GM23338 (cell line): ENCODE measurements at regions not wholly inside any gene's neighbourhood (a gene's known extent, or its start where the extent isn't known, plus 50 kb on each side); places are given as distances from the start of the nearest gene placed in this dataset.

ENCODE experiments used
- ATAC-seq: fragments of 200-7000 bp; cut with Tn5 transposase; 3 replicates; pipeline ENCODE4 v1.9.1; 2020
- DNase-seq: peaks from one replicate; pipeline ENCODE4 v3.0.0-alpha.2; 2015; ENCODE audit warnings: low spot score
- H2AFZ ChIP-seq: fragments of 200-600 bp; sonication (generic); 2 replicates; pipeline ENCODE4 v1.8.0; 2016; ENCODE audit warnings: antibody characterized with exemption, mild to moderate bottlenecking, moderate library complexity
- H3F3A ChIP-seq: fragments of 200-600 bp; sonication (generic); replicated peaks from 2 replicates; pipeline ENCODE4 v1.8.0; 2017; ENCODE audit warnings: antibody characterized with exemption, mixed run types, low read depth
- H3K27ac ChIP-seq: fragments of 200-600 bp; sonication (generic); 2 replicates; pipeline ENCODE4 v1.6.1; 2016; ENCODE audit warnings: low read depth
- H3K27me3 ChIP-seq: fragments of 200-600 bp; sonication (generic); 2 replicates; pipeline ENCODE4 v1.8.0; 2016; ENCODE audit warnings: mild to moderate bottlenecking, mixed run types, moderate library complexity; ENCODE audit not compliant: insufficient read depth
- H3K36me3 ChIP-seq: fragments of 200-600 bp; sonication (generic); 2 replicates; pipeline ENCODE4 v1.8.0; 2016; ENCODE audit warnings: mild to moderate bottlenecking; ENCODE audit not compliant: insufficient read depth
- H3K4me1 ChIP-seq: fragments of 200-600 bp; sonication (generic); 2 replicates; pipeline ENCODE4 v1.8.0; 2016; ENCODE audit warnings: mild to moderate bottlenecking, moderate library complexity; ENCODE audit not compliant: insufficient read depth
- H3K4me2 ChIP-seq: fragments of 200-600 bp; sonication (generic); 2 replicates; pipeline ENCODE4 v1.7.1; 2017; ENCODE audit warnings: mixed run types
- H3K4me3 ChIP-seq: fragments of 200-600 bp; sonication (generic); 2 replicates; pipeline ENCODE4 v1.6.1; 2016; ENCODE audit warnings: mixed run types
- H3K79me2 ChIP-seq: fragments of 200-600 bp; sonication (generic); replicated peaks from 2 replicates; pipeline ENCODE4 v1.8.0; 2017; ENCODE audit warnings: mild to moderate bottlenecking; ENCODE audit not compliant: insufficient read depth
- H3K9me2 ChIP-seq: fragments of 200-600 bp; sonication (generic); 2 replicates; pipeline ENCODE4 v1.8.0; 2017; ENCODE audit not compliant: insufficient read depth
- H4K20me1 ChIP-seq: fragments of 200-600 bp; sonication (generic); replicated peaks from 2 replicates; pipeline ENCODE4 v1.8.0; 2017; ENCODE audit warnings: mild to moderate bottlenecking; ENCODE audit not compliant: insufficient read depth
- H3K27ac Mint-ChIP-seq: 2 replicates; pipeline ENCODE4 v1.8.0; 2020; ENCODE audit warnings: inconsistent platforms, mild to moderate bottlenecking, moderate library complexity, mixed read lengths
- H3K27me3 Mint-ChIP-seq: 3 replicates; pipeline ENCODE4 v1.8.0; 2022; ENCODE audit warnings: low read depth, mild to moderate bottlenecking, moderate library complexity, mixed read lengths, inconsistent platforms; ENCODE audit not compliant: insufficient read depth, poor library complexity
- H3K36me3 Mint-ChIP-seq: 3 replicates; pipeline ENCODE4 v1.8.0; 2021; ENCODE audit warnings: low read depth, mild to moderate bottlenecking, inconsistent platforms, moderate library complexity, mixed read lengths
- H3K4me1 Mint-ChIP-seq: 3 replicates; pipeline ENCODE4 v1.8.0; 2020; ENCODE audit warnings: mild to moderate bottlenecking, inconsistent platforms, mixed read lengths
- H3K4me3 Mint-ChIP-seq: 3 replicates; pipeline ENCODE4 v1.8.0; 2021; ENCODE audit warnings: moderate library complexity, mild to moderate bottlenecking, inconsistent platforms, mixed read lengths
- H3K9me3 Mint-ChIP-seq: 3 replicates; pipeline ENCODE4 v1.8.0; 2020; ENCODE audit warnings: moderate library complexity, mild to moderate bottlenecking, inconsistent platforms, mixed read lengths
- CREB1 ChIP-seq: fragments of 250-450 bp; sonication (Bioruptor Pico); IDR thresholded peaks from 2 replicates; pipeline ENCODE4 v1.5.0; 2020; ENCODE audit warnings: low read depth, mild to moderate bottlenecking, moderate library complexity
- EZH2 ChIP-seq: fragments of 200-600 bp; sonication (generic); IDR thresholded peaks from one replicate; pipeline ENCODE4 v1.8.0; 2017; ENCODE audit warnings: antibody characterized with exemption, mild to moderate bottlenecking, low read depth; ENCODE audit not compliant: unreplicated experiment
- EZH2phosphoT487 ChIP-seq: fragments of 200-600 bp; sonication (generic); IDR thresholded peaks from one replicate; pipeline ENCODE4 v1.8.1; 2018; ENCODE audit warnings: antibody characterized with exemption; ENCODE audit not compliant: unreplicated experiment
- JUNB ChIP-seq: IDR thresholded peaks from one replicate; pipeline ENCODE4 v1.6.1; 2016; ENCODE audit warnings: antibody characterized with exemption; ENCODE audit not compliant: unreplicated experiment
- NANOG ChIP-seq: IDR thresholded peaks from 2 replicates; pipeline ENCODE4 v1.6.1; 2016; ENCODE audit warnings: antibody characterized with exemption, borderline replicate concordance
- POLR2AphosphoS5 ChIP-seq: IDR thresholded peaks from 2 replicates; pipeline ENCODE4 v1.6.1; 2016; ENCODE audit warnings: antibody characterized with exemption, low read depth
- STAT1 ChIP-seq: IDR thresholded peaks from one replicate; pipeline ENCODE4 v1.6.1; 2016; ENCODE audit warnings: antibody characterized with exemption; ENCODE audit not compliant: unreplicated experiment
- ZNF114 ChIP-seq: fragments of 250-450 bp; sonication (Bioruptor Pico); IDR thresholded peaks from 2 replicates; pipeline ENCODE4 v1.5.0; 2020; ENCODE audit warnings: mild to moderate bottlenecking, moderate library complexity
- ZNF331 ChIP-seq: fragments of 250-450 bp; sonication (Bioruptor Pico); IDR thresholded peaks from 2 replicates; pipeline ENCODE4 v1.5.0; 2020; ENCODE audit warnings: low read depth, mild to moderate bottlenecking, moderate library complexity
- TF ChIP-seq, protein P1 (sequence below): fragments of 250-450 bp; sonication (Bioruptor Pico); IDR thresholded peaks from 2 replicates; pipeline ENCODE4 v1.5.0; 2020; ENCODE audit warnings: mild to moderate bottlenecking, moderate library complexity
- TF ChIP-seq, protein P2 (sequence below): IDR thresholded peaks from one replicate; pipeline ENCODE4 v1.6.1; 2018; ENCODE audit warnings: antibody characterized with exemption; ENCODE audit not compliant: unreplicated experiment
- TF ChIP-seq, protein P3 (sequence below), 2 experiments: fragments of 200-600 bp in 1 of 2; sonication (generic) in 1 of 2; conservative IDR thresholded peaks; 2 replicates each; pipeline versions ENCODE4 v1.5.1 to v1.6.1; 2016 to 2017; ENCODE audit warnings: antibody characterized with exemption in 2 of 2, low read depth in 2 of 2, mild to moderate bottlenecking in 2 of 2, moderate library complexity in 1 of 2
- TF ChIP-seq, protein P4 (sequence below): IDR thresholded peaks from 2 replicates; pipeline ENCODE4 v1.6.1; 2016; ENCODE audit warnings: antibody characterized with exemption

DNA sequence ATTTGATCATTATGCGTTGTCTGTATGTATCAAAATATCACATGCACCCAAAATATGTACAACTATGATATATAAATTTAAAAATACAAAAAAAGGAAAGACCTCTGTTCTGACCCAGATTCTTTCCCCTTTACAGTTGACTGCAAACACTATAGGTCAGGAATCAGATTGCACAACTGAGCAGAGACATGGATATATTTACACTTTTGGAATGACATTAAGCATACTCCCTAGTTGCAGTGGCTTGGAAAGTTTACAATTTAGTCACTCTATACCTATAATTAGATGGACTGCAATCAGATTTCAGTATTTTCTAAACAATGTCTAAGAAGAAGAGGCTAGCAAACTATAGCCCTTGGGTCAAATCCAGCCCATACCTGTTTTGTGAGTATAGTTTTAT is 98.5 kb upstream of the INPP4B start:
- H3K4me2 ChIP-seq: no peak overlapping the region
- Mint-ChIP-seq H3K36me3 (no peaks in the 10 kb centered on the region), H3K4me3 (no peak overlapping the region), H3K4me1 (peaks cover 10% of the 10 kb centered on the region; the same call in 2 of the 3 replicates), H3K9me3 (no peaks in the 10 kb centered on the region; the same call in 1 of the 3 replicates), H3K27ac (no peak overlapping the region), H3K27me3 (no peaks in the 10 kb centered on the region)
- no peak for ATAC-seq
- H4K20me1 ChIP-seq: no peaks in the 10 kb centered on the region
- H3K4me1 ChIP-seq: peaks cover 6% of the 10 kb centered on the region
- no peak overlapping the region for H3K4me3 ChIP-seq
- H3K36me3 ChIP-seq: no peaks in the 10 kb centered on the region
- no peak overlapping the region for H2AFZ ChIP-seq
- H3K27ac ChIP-seq: no peak overlapping the region
- no peaks in the 10 kb centered on the region for H3K79me2 ChIP-seq
- H3K9me2 ChIP-seq: 0 out of 2 replicates have a peak, but pooled peaks cover 2% of the 10 kb centered on the region
- H3K27me3 ChIP-seq: no peaks in the 10 kb centered on the region
- TF ChIP-seq, protein P1, sequence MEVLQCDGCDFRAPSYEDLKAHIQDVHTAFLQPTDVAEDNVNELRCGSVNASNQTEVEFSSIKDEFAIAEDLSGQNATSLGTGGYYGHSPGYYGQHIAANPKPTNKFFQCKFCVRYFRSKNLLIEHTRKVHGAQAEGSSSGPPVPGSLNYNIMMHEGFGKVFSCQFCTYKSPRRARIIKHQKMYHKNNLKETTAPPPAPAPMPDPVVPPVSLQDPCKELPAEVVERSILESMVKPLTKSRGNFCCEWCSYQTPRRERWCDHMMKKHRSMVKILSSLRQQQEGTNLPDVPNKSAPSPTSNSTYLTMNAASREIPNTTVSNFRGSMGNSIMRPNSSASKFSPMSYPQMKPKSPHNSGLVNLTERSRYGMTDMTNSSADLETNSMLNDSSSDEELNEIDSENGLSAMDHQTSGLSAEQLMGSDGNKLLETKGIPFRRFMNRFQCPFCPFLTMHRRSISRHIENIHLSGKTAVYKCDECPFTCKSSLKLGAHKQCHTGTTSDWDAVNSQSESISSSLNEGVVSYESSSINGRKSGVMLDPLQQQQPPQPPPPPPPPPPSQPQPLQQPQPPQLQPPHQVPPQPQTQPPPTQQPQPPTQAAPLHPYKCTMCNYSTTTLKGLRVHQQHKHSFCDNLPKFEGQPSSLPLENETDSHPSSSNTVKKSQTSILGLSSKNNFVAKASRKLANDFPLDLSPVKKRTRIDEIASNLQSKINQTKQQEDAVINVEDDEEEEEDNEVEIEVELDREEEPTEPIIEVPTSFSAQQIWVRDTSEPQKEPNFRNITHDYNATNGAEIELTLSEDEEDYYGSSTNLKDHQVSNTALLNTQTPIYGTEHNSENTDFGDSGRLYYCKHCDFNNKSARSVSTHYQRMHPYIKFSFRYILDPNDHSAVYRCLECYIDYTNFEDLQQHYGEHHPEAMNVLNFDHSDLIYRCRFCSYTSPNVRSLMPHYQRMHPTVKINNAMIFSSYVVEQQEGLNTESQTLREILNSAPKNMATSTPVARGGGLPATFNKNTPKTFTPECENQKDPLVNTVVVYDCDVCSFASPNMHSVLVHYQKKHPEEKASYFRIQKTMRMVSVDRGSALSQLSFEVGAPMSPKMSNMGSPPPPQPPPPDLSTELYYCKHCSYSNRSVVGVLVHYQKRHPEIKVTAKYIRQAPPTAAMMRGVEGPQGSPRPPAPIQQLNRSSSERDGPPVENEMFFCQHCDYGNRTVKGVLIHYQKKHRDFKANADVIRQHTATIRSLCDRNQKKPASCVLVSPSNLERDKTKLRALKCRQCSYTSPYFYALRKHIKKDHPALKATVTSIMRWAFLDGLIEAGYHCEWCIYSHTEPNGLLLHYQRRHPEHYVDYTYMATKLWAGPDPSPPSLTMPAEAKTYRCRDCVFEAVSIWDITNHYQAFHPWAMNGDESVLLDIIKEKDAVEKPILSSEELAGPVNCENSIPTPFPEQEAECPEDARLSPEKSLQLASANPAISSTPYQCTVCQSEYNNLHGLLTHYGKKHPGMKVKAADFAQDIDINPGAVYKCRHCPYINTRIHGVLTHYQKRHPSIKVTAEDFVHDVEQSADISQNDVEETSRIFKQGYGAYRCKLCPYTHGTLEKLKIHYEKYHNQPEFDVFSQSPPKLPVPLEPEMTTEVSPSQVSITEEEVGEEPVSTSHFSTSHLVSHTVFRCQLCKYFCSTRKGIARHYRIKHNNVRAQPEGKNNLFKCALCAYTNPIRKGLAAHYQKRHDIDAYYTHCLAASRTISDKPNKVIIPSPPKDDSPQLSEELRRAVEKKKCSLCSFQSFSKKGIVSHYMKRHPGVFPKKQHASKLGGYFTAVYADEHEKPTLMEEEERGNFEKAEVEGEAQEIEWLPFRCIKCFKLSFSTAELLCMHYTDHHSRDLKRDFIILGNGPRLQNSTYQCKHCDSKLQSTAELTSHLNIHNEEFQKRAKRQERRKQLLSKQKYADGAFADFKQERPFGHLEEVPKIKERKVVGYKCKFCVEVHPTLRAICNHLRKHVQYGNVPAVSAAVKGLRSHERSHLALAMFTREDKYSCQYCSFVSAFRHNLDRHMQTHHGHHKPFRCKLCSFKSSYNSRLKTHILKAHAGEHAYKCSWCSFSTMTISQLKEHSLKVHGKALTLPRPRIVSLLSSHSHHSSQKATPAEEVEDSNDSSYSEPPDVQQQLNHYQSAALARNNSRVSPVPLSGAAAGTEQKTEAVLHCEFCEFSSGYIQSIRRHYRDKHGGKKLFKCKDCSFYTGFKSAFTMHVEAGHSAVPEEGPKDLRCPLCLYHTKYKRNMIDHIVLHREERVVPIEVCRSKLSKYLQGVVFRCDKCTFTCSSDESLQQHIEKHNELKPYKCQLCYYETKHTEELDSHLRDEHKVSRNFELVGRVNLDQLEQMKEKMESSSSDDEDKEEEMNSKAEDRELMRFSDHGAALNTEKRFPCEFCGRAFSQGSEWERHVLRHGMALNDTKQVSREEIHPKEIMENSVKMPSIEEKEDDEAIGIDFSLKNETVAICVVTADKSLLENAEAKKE (CRISPR knock-in tag): no peak
- no peak for TF ChIP-seq NANOG
- no peak for TF ChIP-seq EZH2
- TF ChIP-seq STAT1: no peak
- TF ChIP-seq, protein P2, sequence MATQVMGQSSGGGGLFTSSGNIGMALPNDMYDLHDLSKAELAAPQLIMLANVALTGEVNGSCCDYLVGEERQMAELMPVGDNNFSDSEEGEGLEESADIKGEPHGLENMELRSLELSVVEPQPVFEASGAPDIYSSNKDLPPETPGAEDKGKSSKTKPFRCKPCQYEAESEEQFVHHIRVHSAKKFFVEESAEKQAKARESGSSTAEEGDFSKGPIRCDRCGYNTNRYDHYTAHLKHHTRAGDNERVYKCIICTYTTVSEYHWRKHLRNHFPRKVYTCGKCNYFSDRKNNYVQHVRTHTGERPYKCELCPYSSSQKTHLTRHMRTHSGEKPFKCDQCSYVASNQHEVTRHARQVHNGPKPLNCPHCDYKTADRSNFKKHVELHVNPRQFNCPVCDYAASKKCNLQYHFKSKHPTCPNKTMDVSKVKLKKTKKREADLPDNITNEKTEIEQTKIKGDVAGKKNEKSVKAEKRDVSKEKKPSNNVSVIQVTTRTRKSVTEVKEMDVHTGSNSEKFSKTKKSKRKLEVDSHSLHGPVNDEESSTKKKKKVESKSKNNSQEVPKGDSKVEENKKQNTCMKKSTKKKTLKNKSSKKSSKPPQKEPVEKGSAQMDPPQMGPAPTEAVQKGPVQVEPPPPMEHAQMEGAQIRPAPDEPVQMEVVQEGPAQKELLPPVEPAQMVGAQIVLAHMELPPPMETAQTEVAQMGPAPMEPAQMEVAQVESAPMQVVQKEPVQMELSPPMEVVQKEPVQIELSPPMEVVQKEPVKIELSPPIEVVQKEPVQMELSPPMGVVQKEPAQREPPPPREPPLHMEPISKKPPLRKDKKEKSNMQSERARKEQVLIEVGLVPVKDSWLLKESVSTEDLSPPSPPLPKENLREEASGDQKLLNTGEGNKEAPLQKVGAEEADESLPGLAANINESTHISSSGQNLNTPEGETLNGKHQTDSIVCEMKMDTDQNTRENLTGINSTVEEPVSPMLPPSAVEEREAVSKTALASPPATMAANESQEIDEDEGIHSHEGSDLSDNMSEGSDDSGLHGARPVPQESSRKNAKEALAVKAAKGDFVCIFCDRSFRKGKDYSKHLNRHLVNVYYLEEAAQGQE: no peak
- no peak for TF ChIP-seq CREB1
- TF ChIP-seq, protein P3, sequence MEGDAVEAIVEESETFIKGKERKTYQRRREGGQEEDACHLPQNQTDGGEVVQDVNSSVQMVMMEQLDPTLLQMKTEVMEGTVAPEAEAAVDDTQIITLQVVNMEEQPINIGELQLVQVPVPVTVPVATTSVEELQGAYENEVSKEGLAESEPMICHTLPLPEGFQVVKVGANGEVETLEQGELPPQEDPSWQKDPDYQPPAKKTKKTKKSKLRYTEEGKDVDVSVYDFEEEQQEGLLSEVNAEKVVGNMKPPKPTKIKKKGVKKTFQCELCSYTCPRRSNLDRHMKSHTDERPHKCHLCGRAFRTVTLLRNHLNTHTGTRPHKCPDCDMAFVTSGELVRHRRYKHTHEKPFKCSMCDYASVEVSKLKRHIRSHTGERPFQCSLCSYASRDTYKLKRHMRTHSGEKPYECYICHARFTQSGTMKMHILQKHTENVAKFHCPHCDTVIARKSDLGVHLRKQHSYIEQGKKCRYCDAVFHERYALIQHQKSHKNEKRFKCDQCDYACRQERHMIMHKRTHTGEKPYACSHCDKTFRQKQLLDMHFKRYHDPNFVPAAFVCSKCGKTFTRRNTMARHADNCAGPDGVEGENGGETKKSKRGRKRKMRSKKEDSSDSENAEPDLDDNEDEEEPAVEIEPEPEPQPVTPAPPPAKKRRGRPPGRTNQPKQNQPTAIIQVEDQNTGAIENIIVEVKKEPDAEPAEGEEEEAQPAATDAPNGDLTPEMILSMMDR (conservative IDR thresholded peaks at IDR 0.05; ENCODE audit: low read depth in 2 of 2): no peak
- TF ChIP-seq ZNF114 (CRISPR knock-in tag): no peak
- TF ChIP-seq, protein P4, sequence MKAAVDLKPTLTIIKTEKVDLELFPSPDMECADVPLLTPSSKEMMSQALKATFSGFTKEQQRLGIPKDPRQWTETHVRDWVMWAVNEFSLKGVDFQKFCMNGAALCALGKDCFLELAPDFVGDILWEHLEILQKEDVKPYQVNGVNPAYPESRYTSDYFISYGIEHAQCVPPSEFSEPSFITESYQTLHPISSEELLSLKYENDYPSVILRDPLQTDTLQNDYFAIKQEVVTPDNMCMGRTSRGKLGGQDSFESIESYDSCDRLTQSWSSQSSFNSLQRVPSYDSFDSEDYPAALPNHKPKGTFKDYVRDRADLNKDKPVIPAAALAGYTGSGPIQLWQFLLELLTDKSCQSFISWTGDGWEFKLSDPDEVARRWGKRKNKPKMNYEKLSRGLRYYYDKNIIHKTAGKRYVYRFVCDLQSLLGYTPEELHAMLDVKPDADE: no peak
- TF ChIP-seq ZNF331: no peak
- no peak for TF ChIP-seq JUNB
- TF ChIP-seq EZH2phosphoT487: no peak
- no peak for TF ChIP-seq POLR2AphosphoS5
- no peak for DNase-seq
- no peaks in the 10 kb centered on the region for H3F3A ChIP-seq
